Mesenchymal stem cell (in vitro differentiated cells and primary cell): ENCODE measurements at regions not wholly inside any gene's neighbourhood (a gene's known extent, or its start where the extent isn't known, plus 50 kb on each side); places are given as distances from the start of the nearest gene placed in this dataset.
"Not testable (repeated sequence)": the region's sequence is repeated elsewhere in the genome, so short reads cannot be mapped to it uniquely, and the experiment has no call there.

Experiments
- DNase-seq: peaks from one replicate; pipeline ENCODE4 v3.0.0-alpha.2; 2013
- H2AFZ ChIP-seq: one replicate; pipeline ENCODE4 v1.6.1; 2013; ENCODE audit warnings: low read depth, mild to moderate bottlenecking, control low read depth, inconsistent platforms, low read length, moderate library complexity
- H2AK5ac ChIP-seq: 2 replicates; pipeline ENCODE4 v1.6.1; 2013; ENCODE audit warnings: low read length, moderate library complexity, mild to moderate bottlenecking, inconsistent platforms; ENCODE audit not compliant: severe bottlenecking
- H2BK120ac ChIP-seq: one replicate; pipeline ENCODE4 v1.6.1; 2013; ENCODE audit warnings: low read depth, mild to moderate bottlenecking, inconsistent platforms, low read length, moderate library complexity
- H2BK12ac ChIP-seq, 2 experiments: one replicate each; pipeline ENCODE4 v1.6.1; 2013; ENCODE audit warnings: inconsistent platforms in 2 of 2, low read length in 2 of 2, mild to moderate bottlenecking in 2 of 2, moderate library complexity in 2 of 2, control low read depth in 1 of 2
- H2BK15ac ChIP-seq: one replicate; pipeline ENCODE4 v1.6.1; 2013; ENCODE audit warnings: mild to moderate bottlenecking, low read depth, inconsistent platforms; ENCODE audit not compliant: poor library complexity, severe bottlenecking
- H2BK5ac ChIP-seq: 2 replicates; pipeline ENCODE4 v1.6.1; 2013; ENCODE audit warnings: low read depth, mild to moderate bottlenecking, low read length, control low read depth, inconsistent platforms; ENCODE audit not compliant: poor library complexity, severe bottlenecking
- H3K14ac ChIP-seq, 2 experiments: one replicate each; pipeline ENCODE4 v1.6.1; 2013; ENCODE audit warnings: inconsistent platforms in 2 of 2, low read length in 2 of 2, control low read depth in 1 of 2, mild to moderate bottlenecking in 1 of 2, moderate library complexity in 1 of 2
- H3K18ac ChIP-seq, 2 experiments: one replicate each; pipeline ENCODE4 v1.6.1; 2013; ENCODE audit warnings: inconsistent platforms in 2 of 2, low read length in 2 of 2, control low read depth in 1 of 2, low read depth in 1 of 2, mild to moderate bottlenecking in 1 of 2
- H3K23ac ChIP-seq, 2 experiments: one replicate each; pipeline ENCODE4 v1.6.1; 2013; ENCODE audit warnings: inconsistent platforms in 2 of 2, low read length in 2 of 2, mild to moderate bottlenecking in 2 of 2, moderate library complexity in 2 of 2, control low read depth in 1 of 2
- H3K27ac ChIP-seq: 2 replicates; pipeline ENCODE4 v1.5.1; 2013; ENCODE audit warnings: mild to moderate bottlenecking, moderate library complexity, low read length, control low read depth, inconsistent platforms; ENCODE audit not compliant: poor library complexity, severe bottlenecking
- H3K27me3 ChIP-seq, 2 experiments: 2 replicates each; pipeline versions ENCODE4 v1.6.1 to v1.7.0; 2013; ENCODE audit warnings: low read length in 2 of 2, mild to moderate bottlenecking in 2 of 2, moderate library complexity in 2 of 2, control low read depth in 1 of 2, inconsistent platforms in 1 of 2; ENCODE audit not compliant: control insufficient read depth in 1 of 2, insufficient read depth in 1 of 2
- H3K36me3 ChIP-seq, 2 experiments: 2 replicates each; pipeline versions ENCODE4 v1.6.1 to v1.7.0; 2013; ENCODE audit warnings: low read length in 2 of 2, control low read depth in 1 of 2, inconsistent platforms in 1 of 2, low read depth in 1 of 2, mild to moderate bottlenecking in 1 of 2; ENCODE audit not compliant: insufficient read depth in 2 of 2, control insufficient read depth in 1 of 2
- H3K4ac ChIP-seq, 2 experiments: one replicate each; pipeline ENCODE4 v1.6.1; 2013; ENCODE audit warnings: inconsistent platforms in 2 of 2, low read length in 2 of 2, mild to moderate bottlenecking in 2 of 2, moderate library complexity in 2 of 2, control low read depth in 1 of 2, low read depth in 1 of 2
- H3K4me1 ChIP-seq: 2 replicates; pipeline ENCODE4 v1.6.1; 2013; ENCODE audit warnings: low read depth, low read length, control low read depth; ENCODE audit not compliant: control insufficient read depth, insufficient read depth
- H3K4me2 ChIP-seq: 2 replicates; pipeline ENCODE4 v1.6.1; 2013; ENCODE audit warnings: low read length, mild to moderate bottlenecking, inconsistent platforms; ENCODE audit not compliant: poor library complexity, severe bottlenecking
- H3K4me3 ChIP-seq, 2 experiments: 2 replicates each; pipeline versions ENCODE4 v1.5.1 to v1.7.0; 2013; ENCODE audit warnings: low read length in 2 of 2, mild to moderate bottlenecking in 2 of 2, control low read depth in 1 of 2, low read depth in 1 of 2; ENCODE audit not compliant: insufficient read depth in 1 of 2
- H3K79me1 ChIP-seq: replicated peaks from 2 replicates; pipeline ENCODE4 v1.6.1; 2013; ENCODE audit warnings: mild to moderate bottlenecking, control low read depth, low read length, inconsistent platforms; ENCODE audit not compliant: poor library complexity, severe bottlenecking
- H3K9ac ChIP-seq: 2 replicates; pipeline ENCODE4 v1.7.0; 2013; ENCODE audit warnings: mild to moderate bottlenecking, low read length, moderate library complexity
- H3K9me3 ChIP-seq: 2 replicates; pipeline ENCODE4 v1.7.0; 2013; ENCODE audit warnings: mild to moderate bottlenecking, low read length; ENCODE audit not compliant: control insufficient read depth
- H4K8ac ChIP-seq: one replicate; pipeline ENCODE4 v1.6.1; 2013; ENCODE audit warnings: inconsistent platforms, mild to moderate bottlenecking, low read length, moderate library complexity
- H4K91ac ChIP-seq: one replicate; pipeline ENCODE4 v1.6.1; 2013; ENCODE audit warnings: mild to moderate bottlenecking, low read length, inconsistent platforms
- WGBS: methylation state at CpG from one replicate; pipeline ENCODE4 v1.1.7; 2013; ENCODE audit warnings: mixed read lengths; 5-methylcytosine and 5-hydroxymethylcytosine counted together

- Histone ChIP-seq H3K36me3 (no peaks in the 10 kb centered on the region), H2BK5ac (no peak overlapping the region), H3K27me3 (no peaks in the 10 kb centered on the region), H3K4me2 (no peak overlapping the region), H2BK15ac (no peak overlapping the region), H3K9ac (no peak overlapping the region), H2BK12ac (no peak overlapping the region), H3K79me1 (no peaks in the 10 kb centered on the region), H4K91ac (no peak overlapping the region), H3K23ac (no peak overlapping the region), H3K4ac (no peak overlapping the region), H3K4me1 (no peaks in the 10 kb centered on the region), H2AFZ (no peak overlapping the region), H4K8ac (no peak overlapping the region), H2BK120ac (no peak overlapping the region), H3K4me3 (no peak overlapping the region), H2AK5ac (no peak overlapping the region), H3K18ac (no peak overlapping the region), H3K14ac (no peak overlapping the region), H3K27ac (no peak overlapping the region), H3K9me3 (no peaks in the 10 kb centered on the region)
- 71% methylated on average over 1 of the region's 2 CpGs for WGBS
- DNase-seq: no peak
Observed at GRCh38 chr13:19362946-19363510, 181.4 kb upstream of the TUBA3C start.

GRCh38 chr13:19359697-19360096, 178.1 kb upstream of the TUBA3C start:
- not testable (repeated sequence) for H3K14ac ChIP-seq, H3K27me3 ChIP-seq, H3K9me3 ChIP-seq, H3K9ac ChIP-seq, H3K18ac ChIP-seq, H3K27ac ChIP-seq, H2AFZ ChIP-seq, H3K79me1 ChIP-seq, H3K4ac ChIP-seq, H4K91ac ChIP-seq, H3K23ac ChIP-seq, H2BK120ac ChIP-seq, H2AK5ac ChIP-seq, H3K36me3 ChIP-seq, H2BK15ac ChIP-seq, H3K4me2 ChIP-seq, H3K4me1 ChIP-seq, H2BK5ac ChIP-seq, H2BK12ac ChIP-seq, H3K4me3 ChIP-seq, H4K8ac ChIP-seq, DNase-seq
- 78% methylated on average over 1 of the region's 2 CpGs for WGBS

DNA sequence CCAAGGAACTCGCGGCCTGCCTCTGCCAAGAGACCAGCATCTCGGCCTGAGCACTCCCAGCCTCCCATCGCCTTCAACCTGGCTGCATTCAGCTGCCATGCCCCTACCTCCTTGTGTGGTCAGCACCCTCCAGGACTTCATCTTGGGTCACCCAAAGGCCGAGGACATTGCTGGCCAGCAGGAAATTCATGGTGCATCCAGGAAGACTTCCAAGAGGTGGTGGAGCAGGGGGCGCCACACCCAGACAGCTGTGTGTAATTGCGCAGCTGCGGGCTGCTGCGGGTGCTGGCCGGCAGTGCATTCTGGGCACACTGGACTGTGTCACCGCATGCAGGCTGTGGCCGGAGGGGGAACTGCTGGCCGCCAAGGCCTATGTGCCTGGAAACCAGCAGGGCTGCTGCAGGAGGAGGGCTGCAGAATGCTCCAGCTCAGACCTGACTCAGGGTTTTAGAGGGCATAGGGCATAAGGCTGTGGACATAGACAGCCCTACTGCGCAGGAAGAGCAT, 164.3 kb upstream of the TUBA3C start:
- DNase-seq: no peak
- WGBS: 85% methylated on average over 14 of the region's 14 CpGs
- H3K27ac ChIP-seq: no peak overlapping the region

GRCh38 chr13:19345158-19345557, 163.5 kb upstream of the TUBA3C start:
- Histone ChIP-seq H3K4me3 (no peak overlapping the region), H3K23ac (no peak overlapping the region), H2BK12ac (no peak overlapping the region), H3K4me1 (no peaks in the 10 kb centered on the region), H3K18ac (no peak overlapping the region), H4K8ac (no peak overlapping the region), H2AK5ac (no peak overlapping the region), H3K9me3 (no peaks in the 10 kb centered on the region), H3K27ac (no peak overlapping the region), H2BK15ac (no peak overlapping the region), H3K36me3 (no peaks in the 10 kb centered on the region), H2BK120ac (no peak overlapping the region), H3K14ac (no peak overlapping the region), H3K9ac (no peak overlapping the region), H3K27me3 (peaks cover 0 to 3% of the 10 kb centered on the region in 2 experiments), H2BK5ac (no peak overlapping the region), H3K79me1 (no peaks in the 10 kb centered on the region), H3K4ac (no peak overlapping the region), H3K4me2 (no peak overlapping the region), H4K91ac (no peak overlapping the region), H2AFZ (no peak overlapping the region)
- no peak for DNase-seq
- 60% methylated on average over 9 of the region's 10 CpGs for WGBS

More for the DNA sequence above, 164.3 kb upstream of the TUBA3C start:
- Histone ChIP-seq H3K4ac (no peak overlapping the region), H3K4me2 (no peak overlapping the region), H3K4me3 (no peak overlapping the region), H4K91ac (no peak overlapping the region), H3K27me3 (peaks cover 0 to 3% of the 10 kb centered on the region in 2 experiments), H2BK15ac (no peak overlapping the region), H3K4me1 (no peaks in the 10 kb centered on the region), H2BK5ac (no peak overlapping the region), H3K14ac (no peak overlapping the region), H4K8ac (no peak overlapping the region), H3K9ac (no peak overlapping the region), H2BK12ac (no peak overlapping the region), H2AK5ac (no peak overlapping the region), H3K23ac (no peak overlapping the region), H2AFZ (no peak overlapping the region), H3K18ac (no peak overlapping the region), H3K9me3 (no peaks in the 10 kb centered on the region), H2BK120ac (no peak overlapping the region), H3K36me3 (no peaks in the 10 kb centered on the region), H3K79me1 (no peaks in the 10 kb centered on the region)
